SW480 (cell line): ENCODE measurements at regions not wholly inside any gene's neighbourhood (a gene's known extent, or its start where the extent isn't known, plus 50 kb on each side); places are given as distances from the start of the nearest gene placed in this dataset.
"Not testable (repeated sequence)": the region's sequence is repeated elsewhere in the genome, so short reads cannot be mapped to it uniquely, and the experiment has no call there.

Source experiments
- DNase-seq: peaks from one replicate; pipeline ENCODE4 v3.0.0-alpha.2; 2016; ENCODE audit warnings: low spot score

DNA sequence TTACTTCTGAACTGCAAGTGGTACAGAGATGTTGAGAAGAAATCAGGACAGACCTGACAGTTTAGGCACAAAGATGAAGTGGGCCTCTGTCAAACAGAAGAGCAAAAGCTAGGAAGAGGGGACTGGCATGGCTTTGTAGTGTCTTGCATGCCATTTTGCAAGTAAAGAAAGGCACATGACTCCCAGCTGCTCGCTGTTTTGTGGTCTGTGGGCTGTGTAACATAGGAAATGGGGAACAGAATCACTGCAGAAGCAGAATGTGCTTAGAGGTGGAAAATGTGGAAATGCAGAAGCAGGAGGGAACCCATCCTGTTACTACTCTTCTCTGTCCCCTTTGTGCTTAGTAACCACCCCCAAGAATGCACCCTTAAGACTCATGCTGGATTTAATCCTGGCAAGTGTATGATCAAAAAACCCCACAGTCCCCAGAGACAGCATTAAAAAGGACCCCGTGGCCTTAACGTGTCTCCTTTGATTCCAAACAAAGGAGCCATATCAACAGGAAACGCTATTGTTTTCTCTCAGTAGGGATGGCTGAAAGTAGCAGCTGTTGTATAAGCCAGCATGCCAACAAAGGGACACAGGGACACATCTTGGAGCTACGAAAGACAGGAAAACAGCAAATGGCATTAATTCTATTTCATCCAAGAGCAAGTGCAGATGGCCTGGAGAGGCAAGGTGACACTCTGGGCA is 177.6 kb upstream of the GLRA2 start:
- DNase-seq: no peak

DNA sequence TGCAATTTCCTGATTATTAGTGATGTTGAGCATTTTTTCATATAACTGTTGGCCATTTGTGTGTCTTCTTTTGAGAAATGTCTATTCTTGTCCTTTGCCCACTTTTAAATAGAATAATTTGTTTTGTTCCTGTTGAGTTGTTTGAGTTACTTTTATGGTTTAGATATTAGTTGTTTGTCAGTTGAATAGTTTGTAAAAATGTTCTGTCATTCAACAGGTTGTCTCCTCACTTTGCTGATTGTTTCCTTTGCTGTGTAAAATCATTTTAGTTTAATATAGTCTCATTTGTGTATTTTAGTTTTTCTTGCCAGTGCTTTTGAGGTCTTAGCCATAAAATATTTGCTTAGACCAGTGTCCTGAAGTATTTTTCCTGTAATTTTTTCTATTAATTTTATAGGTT is 181.8 kb upstream of the GLRA2 start:
- no peak for DNase-seq

DNA sequence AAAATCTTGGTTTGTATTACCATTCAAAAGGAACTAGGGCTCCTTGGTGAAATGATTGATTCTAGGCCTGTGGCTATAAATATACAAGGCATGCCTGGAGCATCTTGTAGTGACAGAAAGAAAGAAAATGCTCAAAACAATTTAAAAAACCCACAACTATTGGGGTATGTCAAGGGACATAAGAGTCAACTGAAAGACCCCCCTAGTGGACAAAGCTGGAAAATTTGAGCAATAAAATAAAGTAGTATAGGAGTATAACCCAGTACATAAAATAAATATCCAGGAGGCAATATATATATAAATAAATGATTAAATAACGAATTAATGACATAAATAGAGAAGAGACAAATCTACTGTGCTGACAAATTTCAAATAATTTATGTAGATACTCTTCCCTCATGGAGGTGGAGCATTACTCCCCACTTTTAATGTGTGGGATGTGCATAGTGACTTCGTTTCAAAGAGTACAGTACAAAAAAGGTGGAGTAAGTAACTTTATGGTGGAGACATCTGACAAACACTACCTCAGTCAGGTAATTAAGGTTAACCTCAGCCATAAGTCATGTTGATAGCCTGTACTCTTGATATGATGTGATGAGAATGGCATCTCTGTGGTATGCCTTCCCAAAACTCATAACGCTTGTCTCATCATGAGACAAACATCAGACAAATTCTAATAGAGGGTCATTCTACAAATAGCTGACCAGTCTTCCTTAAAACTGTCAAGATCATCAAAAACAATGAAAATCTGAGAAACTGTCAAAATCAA is 185.0 kb upstream of the GLRA2 start:
- DNase-seq: peak; percentile 13

DNA sequence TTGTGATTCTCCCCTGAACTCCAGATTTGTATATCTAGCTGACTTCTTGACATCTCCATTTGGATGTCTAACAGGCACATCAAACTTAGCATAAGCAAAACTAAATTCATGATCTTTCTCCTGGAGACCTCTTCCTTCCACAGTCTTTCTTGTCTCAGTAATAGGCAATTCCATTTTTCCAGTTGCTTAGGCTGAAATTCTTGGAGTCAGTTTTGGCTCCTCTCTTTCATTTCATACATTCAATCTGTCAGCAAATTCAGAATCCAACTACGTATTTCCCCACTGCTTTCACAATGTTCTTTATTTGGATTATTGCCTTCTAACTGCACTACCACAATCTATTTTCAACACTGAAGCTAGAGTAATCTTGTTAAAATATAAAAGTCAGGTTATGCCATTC is 219.9 kb upstream of the GLRA2 start:
- DNase-seq: no peak

DNA sequence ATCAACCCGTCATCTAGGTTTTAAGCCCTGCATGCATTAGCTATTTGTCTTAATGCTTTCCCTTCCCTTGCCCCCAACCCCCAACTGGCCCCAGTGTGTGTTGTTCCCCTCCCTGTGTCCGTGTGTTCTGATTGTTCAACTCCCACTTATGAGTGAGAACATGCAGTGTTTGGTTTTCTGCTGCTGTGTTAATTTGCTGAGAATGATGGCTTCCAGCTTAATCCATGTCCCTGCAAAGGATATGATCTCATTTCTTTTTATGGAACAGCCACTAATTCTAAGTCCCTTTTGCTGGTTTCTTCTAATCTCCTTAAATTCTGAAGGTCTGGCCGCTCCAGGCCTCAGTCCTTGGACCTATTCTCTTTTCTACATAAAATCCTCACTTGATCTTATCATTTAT is 220.4 kb upstream of the GLRA2 start:
- DNase-seq: not testable (repeated sequence)

DNA sequence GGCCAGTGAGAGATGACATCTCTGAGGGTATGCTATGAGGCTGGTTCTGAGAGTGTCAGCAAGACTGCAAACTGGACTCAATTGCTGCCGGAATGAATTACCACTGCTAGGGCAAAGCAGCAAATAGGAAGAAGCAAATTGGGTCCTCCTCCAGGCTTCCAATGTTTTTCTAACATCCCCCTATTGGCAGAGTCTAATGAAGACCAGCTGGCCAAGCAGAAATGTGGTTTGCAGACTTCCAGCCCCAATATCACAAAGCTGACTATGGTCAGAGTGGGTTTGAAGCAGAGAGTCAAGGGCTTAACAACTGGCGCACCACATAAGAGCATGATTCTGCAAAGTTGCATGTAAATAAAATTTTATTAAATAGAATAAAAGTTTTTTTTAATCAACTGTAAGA is 225.4 kb upstream of the GLRA2 start:
- no peak for DNase-seq

DNA sequence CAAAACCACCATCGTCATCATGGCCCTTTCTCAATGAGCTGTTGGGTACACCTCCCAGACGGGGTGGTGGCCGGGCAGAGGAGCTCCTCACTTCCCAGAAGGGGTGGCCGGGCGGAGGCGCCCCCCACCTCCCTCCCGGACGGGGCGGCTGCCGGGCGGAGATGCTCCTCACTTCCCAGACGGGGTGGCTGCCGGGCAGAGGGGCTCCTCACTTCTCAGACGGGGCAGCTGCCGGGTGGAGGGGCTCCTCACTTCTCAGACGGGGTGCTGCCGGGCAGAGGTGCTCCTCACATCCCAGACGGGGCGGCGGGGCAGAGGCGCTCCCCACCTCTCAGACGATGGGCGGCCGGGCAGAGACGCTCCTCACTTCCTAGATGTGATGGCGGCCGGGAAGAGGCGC is 226.8 kb upstream of the GLRA2 start:
- not testable (repeated sequence) for DNase-seq

DNA sequence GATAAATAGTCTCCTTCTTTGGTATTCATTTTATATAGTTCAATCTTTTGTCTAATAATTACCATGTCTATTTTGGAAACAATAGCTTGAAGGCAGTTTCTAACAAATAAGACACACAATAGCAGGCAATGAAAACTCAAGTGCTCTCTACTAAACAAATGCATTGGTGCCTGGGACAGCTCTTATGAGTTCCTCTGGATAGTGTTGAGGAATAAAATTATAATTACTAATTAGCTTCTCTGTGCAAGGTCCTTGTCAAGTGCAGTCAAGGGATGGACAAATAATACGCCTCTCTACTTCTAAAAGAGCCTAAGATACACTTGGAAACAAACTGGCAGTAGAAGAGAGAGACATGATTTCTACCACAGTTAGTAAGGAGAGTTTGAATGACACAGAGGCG is 229.0 kb upstream of the GLRA2 start:
- DNase-seq: no peak

DNA sequence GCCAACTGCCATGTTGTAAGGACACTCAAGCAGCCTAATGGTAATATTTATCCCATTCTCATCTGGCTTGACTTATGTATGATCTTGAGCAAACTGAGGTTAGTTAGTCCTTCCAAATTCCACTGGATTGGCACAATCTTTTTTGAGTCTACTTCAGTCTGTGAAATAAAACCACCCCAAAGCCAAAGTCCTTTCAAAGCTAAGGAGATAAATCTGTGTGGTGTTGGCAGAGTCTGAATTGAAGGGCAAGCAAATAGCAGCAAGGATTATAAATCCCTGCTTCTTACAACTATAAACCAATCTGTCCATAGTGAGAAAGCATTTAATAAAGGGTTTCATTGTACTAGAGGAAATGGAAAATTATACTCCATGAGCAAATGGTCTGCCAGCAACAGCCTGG is 233.9 kb upstream of the GLRA2 start:
- DNase-seq: no peak

DNA sequence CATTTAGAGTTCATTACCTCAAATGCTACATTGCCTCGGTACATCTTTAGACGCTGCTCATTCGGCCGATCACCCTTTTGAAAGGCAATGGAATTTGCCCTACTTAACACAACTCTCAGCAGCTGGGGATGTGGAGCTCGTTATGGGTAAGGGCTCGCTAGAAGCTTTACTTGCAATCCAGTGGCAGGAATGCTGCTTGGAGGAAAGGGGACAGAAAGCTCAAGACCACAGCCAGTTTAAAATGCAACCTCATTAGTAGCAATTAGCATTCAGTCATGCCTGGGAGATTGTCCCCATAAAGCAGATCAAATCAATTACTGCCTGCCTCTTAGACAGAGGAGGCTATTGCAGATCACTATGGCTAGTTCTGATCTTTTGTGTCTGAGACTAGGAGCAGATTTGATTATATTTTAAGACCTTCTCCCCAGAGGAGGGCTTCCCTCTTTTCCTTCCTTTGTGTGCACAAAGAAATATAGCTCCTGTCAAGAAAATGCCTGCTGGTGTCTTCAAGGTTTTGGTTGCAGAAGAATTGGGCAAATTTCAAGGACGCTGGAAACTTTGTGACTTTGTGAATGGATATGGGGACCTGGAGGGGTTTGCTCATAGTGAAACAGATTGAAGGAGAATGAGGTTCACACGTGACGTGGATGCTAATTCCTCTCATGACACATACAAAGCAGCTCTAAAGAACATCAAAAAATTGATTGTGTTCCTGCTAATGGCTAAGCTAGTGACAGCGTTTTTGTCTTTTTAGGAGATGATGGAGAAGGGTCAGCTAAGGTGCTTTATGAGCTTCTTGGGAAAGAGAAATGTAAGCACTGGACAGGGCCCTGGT is 237.5 kb upstream of the GLRA2 start:
- no peak for DNase-seq

DNA sequence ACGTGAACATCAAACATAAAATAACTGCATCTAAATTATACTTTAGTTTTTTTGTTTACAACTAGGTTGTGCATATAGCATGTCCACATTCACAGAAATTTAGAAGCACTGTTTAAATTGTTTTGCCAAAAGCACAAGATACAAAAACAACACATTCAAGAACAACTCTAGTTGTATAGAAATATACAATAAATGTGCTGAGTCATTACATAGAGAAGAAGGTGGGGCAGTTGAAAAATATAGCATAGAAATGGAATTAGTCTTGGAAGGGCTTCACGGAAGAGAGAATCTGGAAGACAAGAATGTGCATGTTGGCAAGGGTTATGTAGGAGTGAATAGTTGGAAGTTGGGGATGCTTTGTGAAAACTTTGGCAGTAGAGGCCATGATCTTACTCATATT is 239.0 kb upstream of the GLRA2 start:
- no peak for DNase-seq

DNA sequence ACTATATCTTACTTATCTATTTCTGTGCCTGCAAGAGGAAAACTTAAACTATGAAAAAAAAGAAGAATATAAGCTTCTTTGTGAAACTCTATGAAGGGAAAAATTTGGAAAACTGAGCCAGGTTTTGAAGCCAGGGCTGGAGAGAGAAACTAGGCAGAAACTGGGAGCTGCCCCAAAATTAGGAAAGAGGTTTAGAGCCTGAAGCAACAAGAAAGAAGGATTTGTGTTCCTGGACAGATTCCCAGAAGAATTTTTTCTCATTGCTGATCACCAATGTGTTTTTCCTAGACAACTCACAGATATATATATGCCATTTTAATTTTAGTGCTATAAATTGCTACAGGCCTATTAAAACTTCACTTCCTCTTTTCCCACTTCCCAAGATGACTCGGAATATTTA is 245.0 kb upstream of the GEMIN8 start:
- no peak for DNase-seq

DNA sequence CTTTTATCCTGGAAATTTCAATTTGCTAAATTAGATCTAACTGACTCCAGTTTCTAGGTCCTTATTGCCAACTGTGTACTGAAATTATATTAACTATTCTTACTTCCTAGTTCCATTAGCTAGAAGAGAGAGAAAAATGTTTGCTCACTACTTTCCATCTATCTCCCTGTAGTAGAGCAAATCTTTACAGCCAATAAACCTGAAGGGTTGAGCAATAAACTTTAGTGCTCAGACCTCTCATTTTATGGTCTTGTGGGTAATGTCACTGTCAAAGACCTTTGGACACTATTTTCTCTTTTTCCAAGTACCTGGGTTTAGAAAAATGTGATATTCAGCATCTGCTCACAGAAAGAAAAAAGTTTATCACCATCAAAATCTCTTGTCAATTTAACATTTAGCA is 237.5 kb upstream of the GEMIN8 start:
- no peak for DNase-seq

DNA sequence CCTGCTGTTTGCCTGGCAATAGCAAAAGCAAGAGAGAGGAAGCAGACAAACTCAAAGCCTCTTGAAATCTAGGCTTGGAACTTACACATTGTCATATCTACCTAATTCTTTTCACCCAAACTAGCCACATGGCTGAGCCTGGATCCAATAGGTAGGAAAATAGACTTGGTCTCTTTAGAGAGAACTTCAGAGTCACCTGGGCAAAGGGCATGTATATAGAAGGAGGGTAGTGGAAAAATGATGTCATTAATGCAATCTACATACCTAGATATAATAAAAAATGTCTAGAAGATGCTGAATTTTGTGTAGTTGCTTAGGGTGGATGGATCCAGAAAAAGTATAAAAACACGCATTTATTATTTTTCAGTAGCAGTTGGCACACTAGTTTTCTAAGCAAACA is 237.0 kb upstream of the GEMIN8 start:
- no peak for DNase-seq

DNA sequence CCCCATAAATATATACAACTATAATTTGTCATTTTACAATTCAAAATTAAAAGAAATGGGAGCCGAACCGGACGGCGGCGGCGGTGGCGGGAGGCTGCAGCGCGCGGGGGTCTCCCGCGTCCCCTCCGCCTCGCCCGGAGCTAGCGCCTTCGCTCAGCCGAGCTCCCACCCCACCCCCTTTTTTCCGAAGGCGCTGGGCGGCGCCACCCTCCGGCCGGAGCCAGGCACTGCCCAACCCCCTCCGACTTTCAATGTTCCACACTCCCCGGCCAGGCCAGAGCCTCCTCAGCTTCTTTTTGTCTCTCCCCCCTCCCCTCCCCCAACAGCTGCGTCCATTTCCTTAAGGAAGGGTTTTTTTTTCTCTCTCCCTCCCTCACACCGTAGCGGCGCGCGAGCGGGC is 214.1 kb upstream of the GEMIN8 start:
- no peak for DNase-seq

DNA sequence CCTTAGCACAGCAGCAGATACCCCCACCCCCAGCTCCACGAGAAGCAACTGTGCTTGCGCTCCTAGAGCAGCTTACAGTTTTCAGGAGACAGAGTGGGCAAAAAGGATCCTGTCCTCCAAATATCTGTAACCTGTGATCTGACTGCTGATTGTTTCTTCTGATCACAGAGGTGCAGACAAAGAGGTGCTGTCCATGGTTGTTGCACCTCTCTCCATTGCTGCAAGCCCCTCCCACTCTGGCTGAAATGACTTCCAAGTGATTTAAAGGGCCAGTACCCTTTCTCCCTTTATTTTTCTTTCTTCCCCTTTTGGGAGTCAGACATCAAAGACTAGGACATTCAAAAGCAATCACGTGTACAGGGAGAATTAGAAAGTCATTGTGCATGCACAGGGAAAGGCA is 205.3 kb upstream of the GEMIN8 start:
- no peak for DNase-seq

DNA sequence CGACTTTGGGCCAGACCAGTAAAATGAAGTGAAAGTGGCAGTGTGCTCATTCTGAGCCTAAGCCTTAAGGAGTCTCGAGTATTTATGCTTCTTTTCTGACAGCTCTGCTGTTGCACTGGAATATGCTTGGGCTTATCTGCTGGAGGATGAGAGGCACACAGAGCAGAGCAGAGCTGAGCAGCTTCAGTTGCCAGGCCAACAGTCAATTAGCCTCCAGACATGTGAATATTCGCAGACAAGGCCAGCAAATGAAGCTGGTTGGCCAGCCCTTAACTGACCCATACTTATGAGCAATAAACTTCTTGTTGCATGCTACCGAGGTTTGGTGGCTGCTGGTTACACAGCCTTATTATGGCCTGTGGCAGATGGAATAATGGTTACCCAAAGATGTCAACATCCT is 203.0 kb upstream of the GEMIN8 start:
- no peak for DNase-seq

DNA sequence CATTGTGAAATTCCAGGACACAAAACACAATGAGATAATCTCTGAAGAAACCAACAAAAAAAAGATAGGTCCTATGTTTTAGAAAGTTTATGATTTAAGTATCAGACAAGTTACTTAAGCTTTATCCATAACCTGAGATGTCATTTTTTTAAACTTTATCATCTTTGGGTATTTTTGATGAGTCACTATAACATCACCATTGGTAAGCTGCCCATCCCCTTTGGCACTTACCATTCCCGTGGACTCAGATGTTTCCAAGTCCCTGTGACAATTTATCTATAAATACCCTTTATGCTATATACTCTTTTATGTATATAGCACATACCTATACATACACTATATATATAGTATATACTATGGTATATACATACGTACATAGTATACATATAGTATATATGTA is 198.9 kb upstream of the GEMIN8 start:
- no peak for DNase-seq

DNA sequence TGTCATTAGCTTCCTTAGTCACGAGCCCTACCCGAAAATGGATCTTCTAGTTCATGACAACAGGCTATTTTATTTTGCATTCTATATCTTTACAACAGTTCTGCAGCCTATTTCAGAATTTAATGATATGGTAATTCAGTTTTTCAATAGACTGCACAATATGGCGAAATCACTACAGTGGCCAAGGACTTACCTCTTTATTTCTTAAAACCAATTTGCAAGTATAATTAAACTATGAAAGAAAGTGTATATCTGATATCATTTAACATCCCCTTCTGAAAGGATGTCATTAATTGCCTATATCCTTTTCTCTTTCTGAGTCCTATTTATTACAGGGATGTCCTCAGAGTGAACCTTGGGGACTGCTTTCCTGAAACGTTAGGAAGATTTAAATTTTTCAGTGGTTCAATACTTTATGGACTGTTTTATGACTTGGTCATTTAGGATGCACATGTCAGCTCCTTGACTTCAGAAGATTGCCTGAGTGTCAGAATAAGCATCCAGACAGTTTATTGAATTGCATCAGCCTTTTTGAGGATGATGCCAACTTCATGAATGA is 190.8 kb upstream of the GEMIN8 start:
- no peak for DNase-seq

DNA sequence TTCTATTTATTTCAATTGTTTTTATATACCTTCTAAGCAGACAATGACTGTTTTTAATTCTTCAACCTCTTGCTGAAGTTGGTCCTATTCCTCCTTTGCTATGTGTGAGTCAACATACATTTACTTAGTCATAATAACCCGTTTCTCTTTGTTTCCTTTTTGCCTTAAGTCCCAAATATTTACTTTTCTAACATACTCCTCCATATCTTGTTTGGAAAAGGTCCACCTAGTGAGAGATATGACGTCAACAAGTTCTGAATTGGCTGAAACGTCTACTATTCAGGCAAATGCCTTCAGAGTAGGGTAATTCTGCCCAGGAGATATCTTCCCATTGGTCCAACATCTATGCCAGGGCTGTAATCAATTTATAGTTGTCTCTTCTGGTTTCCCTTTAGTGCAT is 179.3 kb upstream of the GEMIN8 start:
- no peak for DNase-seq

DNA sequence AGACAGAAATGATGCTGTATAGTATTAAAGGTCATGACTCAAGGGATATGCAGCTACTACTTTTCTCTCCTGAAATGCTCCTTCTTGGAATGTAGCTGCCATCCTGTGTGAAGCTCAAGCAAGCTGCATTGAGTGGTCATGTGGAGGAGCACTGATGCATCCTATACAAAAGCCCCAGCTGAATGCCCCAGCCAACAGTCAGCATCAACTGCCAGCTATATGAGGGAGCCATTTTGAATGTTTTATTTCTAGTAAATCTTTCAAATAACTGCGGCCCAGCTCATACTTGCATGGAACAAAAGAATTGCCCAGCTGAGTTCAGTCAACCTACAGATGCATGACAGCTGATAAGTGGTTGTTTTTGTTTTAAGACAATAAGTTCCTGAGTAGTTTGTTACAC is 165.0 kb upstream of the GEMIN8 start:
- no peak for DNase-seq

DNA sequence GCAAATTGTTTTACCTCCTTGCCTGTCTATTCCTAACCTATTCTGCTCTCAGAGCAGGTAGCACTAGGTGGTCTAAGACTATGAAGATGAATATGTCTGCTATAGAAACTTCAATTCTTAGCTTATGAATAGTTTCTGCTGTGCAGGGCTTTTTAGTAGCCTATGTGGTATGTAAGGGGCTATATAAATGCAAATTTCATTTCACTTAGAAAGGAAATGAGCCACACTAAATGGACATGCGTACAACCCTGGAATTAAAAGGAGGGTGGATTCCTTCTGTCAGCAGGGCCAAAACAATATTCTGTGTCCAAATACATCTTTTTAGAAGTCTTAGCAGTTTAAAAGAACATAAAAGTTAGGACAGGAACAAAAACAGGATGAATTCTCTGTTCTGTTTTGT is 163.9 kb upstream of the GEMIN8 start:
- DNase-seq: no peak

DNA sequence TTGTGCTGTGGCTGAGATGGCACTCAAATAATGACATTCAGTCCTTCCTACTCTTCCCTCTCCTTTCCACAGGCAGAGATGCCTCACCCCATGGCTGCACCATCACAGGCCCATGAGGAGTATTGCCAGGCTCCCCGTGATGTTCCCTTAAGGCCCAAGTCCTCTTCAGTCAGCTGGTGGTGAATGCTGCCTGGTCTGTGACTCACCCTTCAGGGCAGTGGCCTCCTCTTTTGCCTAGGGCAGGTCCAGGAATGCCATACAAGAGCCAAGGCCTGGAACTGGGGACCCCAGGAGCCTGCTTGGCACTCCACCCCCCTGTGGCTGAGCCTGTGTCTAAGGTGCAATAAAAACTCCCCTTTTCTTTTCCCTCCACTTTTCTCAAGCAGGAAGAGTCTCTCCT is 144.2 kb upstream of the GEMIN8 start:
- no peak for DNase-seq
